ENCODE measurements at regions not wholly inside any gene's neighbourhood (a gene's known extent, or its start where the extent isn't known, plus 50 kb on each side); places are given as distances from the start of the nearest gene placed in this dataset.

DNA sequence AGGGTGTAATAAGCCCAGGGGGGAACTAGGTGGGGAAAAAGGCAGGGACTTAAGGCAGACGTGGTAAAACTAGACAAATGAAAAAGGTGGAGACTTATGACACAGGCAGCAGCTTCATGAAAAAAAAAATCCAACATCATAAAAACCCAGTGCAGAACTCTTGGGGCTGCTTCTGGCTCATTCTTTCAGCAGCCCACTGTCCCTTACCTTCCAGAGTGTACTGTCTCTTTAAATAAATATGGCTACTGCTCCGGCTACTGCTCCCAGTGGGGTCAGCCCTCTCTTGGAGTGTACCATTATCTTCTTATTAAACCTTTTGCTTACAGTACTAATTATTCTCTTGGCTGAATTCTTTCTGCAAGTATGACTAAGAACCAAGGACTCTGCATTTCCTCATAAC is 699.5 kb downstream of the DSC3 start:
- no peak overlapping the region for H4K8ac ChIP-seq (ENCODE audit: extremely low read depth, insufficient read depth, low read length)
- WGBS, 2 experiments (ENCODE audit: extremely low coverage in 1 of 2, insufficient coverage in 1 of 2, insufficient read length in 1 of 2, insufficient replicate concordance in 2 of 2, low coverage in 1 of 2, low lambda C conversion rate in 2 of 2, missing lambda C conversion rate in 1 of 2): 92% methylated on average over 2 of the region's 2 CpGs; no CpG with 5 or more reads in 1 of the 2 experiments
- H3K36me3 ChIP-seq (ENCODE audit: control insufficient read depth in 2 of 4, insufficient read depth in 4 of 4, low read length in 3 of 4): no peaks in the 10 kb centered on the region
- no peaks in the 10 kb centered on the region for H3K27me3 ChIP-seq (replicated peaks in 1 of 4; ENCODE audit: control insufficient read depth in 3 of 4, extremely low read depth in 1 of 4, insufficient read depth in 3 of 4, low read length in 3 of 4)
- no peak overlapping the region for H4K91ac ChIP-seq (replicated peaks; ENCODE audit: insufficient read length, low read length)
- no peak overlapping the region for H3K18ac ChIP-seq (ENCODE audit: extremely low read depth, low read length)
- peaks cover 12 to 15% of the 10 kb centered on the region in 2 experiments for H3K9me3 ChIP-seq (ENCODE audit: insufficient read depth in 2 of 2, low read depth in 1 of 2, low read length in 1 of 2)
- H3K4me3 ChIP-seq (ENCODE audit: extremely low read depth in 1 of 4, insufficient read depth in 2 of 4, low read depth in 3 of 4, low read length in 4 of 4): no peak overlapping the region
- TF ChIP-seq HDAC2 (IDR thresholded peaks at IDR 0.05; ENCODE audit: borderline replicate concordance in 1 of 2, low read depth in 2 of 2, low read length in 2 of 2): no peak
- TF ChIP-seq RBBP5 (IDR thresholded peaks at IDR 0.05; ENCODE audit: borderline replicate concordance, low read depth, low read length): no peak
- TF ChIP-seq TAF7 (optimal IDR thresholded peaks at IDR 0.05; ENCODE audit: borderline replicate concordance, low read depth, low read length): no peak
- no peak for TF ChIP-seq SRF (IDR thresholded peaks at IDR 0.05; ENCODE audit: low read depth, low read length)
- no peak for TF ChIP-seq TEAD4 (IDR thresholded peaks at IDR 0.05; ENCODE audit: low read depth, low read length)
- no peak for TF ChIP-seq POU5F1 (IDR thresholded peaks at IDR 0.05; ENCODE audit: low read depth, low read length)
- no peak for TF ChIP-seq GTF2F1 (IDR thresholded peaks at IDR 0.05; ENCODE audit: borderline replicate concordance, low read depth, low read length)
- no peak for TF ChIP-seq EP300 (IDR thresholded peaks at IDR 0.05; ENCODE audit: borderline replicate concordance in 1 of 2, low read depth in 2 of 2, low read length in 2 of 2)
- no peak overlapping the region for H3K9ac ChIP-seq (replicated peaks in 1 of 4; ENCODE audit: extremely low read depth in 1 of 4, low read depth in 3 of 4, low read length in 3 of 4)
- no peak overlapping the region for H3K14ac ChIP-seq (ENCODE audit: insufficient read length)
- no peak overlapping the region for H3K4me2 ChIP-seq (ENCODE audit: insufficient read depth in 1 of 2, low read depth in 2 of 2, low read length in 2 of 2)
- no peaks in the 10 kb centered on the region for H4K20me1 ChIP-seq (replicated peaks in 1 of 2; ENCODE audit: control insufficient read depth in 1 of 2, insufficient read depth in 2 of 2, low read length in 2 of 2)
- ChIA-PET CTCF (ENCODE audit: partially characterized antibody) (no interaction called here), POLR2A (ENCODE audit: partially characterized antibody) (no interaction called here)
- no peak overlapping the region for H2BK120ac ChIP-seq (replicated peaks; ENCODE audit: low read depth, low read length)
- no peak overlapping the region for H3K27ac ChIP-seq (ENCODE audit: low read depth, low read length)
- no peaks in the 10 kb centered on the region for H3K23me2 ChIP-seq (ENCODE audit: low read depth, low read length)
- no peak for FAIRE-seq
- no peak overlapping the region for H2AFZ ChIP-seq (ENCODE audit: low read length)
- H3K4me1 ChIP-seq (replicated peaks in 1 of 4; ENCODE audit: control insufficient read depth in 3 of 4, insufficient read depth in 4 of 4, low read length in 3 of 4): no peaks in the 10 kb centered on the region
- H2BK12ac ChIP-seq (ENCODE audit: low read depth, low read length): no peak overlapping the region
- no peaks in the 10 kb centered on the region for H3K79me1 ChIP-seq (ENCODE audit: low read depth, low read length)
- no peak overlapping the region for H4K5ac ChIP-seq (ENCODE audit: insufficient read length, low read depth, low read length)
- no peak overlapping the region for H2BK15ac ChIP-seq (ENCODE audit: low read length)
- H3K23ac ChIP-seq (ENCODE audit: insufficient read length): no peak overlapping the region
- H3K56ac ChIP-seq (replicated peaks; ENCODE audit: insufficient read length, low read depth, low read length): no peak overlapping the region
- no peak overlapping the region for H2AK5ac ChIP-seq (ENCODE audit: low read depth, low read length)
- no peak for DNase-seq (ENCODE audit: low read depth in 1 of 2, low spot score in 2 of 2)
- H3K4ac ChIP-seq (replicated peaks; ENCODE audit: insufficient read length, low read depth, low read length): no peak overlapping the region
- H2BK5ac ChIP-seq (ENCODE audit: low read depth, low read length): no peak overlapping the region
- H2BK20ac ChIP-seq (ENCODE audit: low read length): no peak overlapping the region
- H3K79me2 ChIP-seq (ENCODE audit: control insufficient read depth in 1 of 2, insufficient read depth in 2 of 2, low read length in 2 of 2): no peaks in the 10 kb centered on the region
